ENCODE measurements at regions not wholly inside any gene's neighbourhood (a gene's known extent, or its start where the extent isn't known, plus 50 kb on each side); places are given as distances from the start of the nearest gene placed in this dataset.

DNA sequence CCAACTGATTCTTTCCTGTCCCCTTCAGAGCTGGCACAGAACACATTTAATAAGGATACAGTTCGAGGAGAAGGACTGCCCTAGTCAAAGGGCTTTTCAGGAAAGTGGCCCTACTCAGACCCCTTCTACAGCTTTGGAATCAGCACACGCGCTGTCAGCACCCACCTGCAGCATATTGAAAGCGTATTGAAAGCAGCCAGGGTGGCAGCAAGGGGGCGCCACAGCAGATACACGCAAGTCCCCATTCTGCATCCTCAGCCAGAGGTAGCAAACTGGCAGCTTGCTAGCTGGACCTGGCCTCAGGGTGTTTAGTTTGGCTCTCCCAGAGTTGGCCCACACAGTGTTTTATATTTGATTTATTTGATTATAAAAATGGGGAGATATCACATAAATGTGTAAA, 101.0 kb upstream of the NT5C1B start:
- Histone ChIP-seq H3K4me3 (no peak overlapping the region), H3K27ac (no peak overlapping the region), H3K27me3 (no peaks in the 10 kb centered on the region), H3K9me3 (no peaks in the 10 kb centered on the region), H3K4me1 (no peaks in the 10 kb centered on the region), H3K36me3 (no peaks in the 10 kb centered on the region)
- no CpG with 5 or more reads among the region's 6 CpGs for WGBS, 2 donors (ENCODE audit: low coverage in 1 of 2)
- TF ChIP-seq, protein P1, sequence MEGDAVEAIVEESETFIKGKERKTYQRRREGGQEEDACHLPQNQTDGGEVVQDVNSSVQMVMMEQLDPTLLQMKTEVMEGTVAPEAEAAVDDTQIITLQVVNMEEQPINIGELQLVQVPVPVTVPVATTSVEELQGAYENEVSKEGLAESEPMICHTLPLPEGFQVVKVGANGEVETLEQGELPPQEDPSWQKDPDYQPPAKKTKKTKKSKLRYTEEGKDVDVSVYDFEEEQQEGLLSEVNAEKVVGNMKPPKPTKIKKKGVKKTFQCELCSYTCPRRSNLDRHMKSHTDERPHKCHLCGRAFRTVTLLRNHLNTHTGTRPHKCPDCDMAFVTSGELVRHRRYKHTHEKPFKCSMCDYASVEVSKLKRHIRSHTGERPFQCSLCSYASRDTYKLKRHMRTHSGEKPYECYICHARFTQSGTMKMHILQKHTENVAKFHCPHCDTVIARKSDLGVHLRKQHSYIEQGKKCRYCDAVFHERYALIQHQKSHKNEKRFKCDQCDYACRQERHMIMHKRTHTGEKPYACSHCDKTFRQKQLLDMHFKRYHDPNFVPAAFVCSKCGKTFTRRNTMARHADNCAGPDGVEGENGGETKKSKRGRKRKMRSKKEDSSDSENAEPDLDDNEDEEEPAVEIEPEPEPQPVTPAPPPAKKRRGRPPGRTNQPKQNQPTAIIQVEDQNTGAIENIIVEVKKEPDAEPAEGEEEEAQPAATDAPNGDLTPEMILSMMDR (IDR thresholded peaks at IDR 0.05), result no peak
- ATAC-seq, result no peak

DNA sequence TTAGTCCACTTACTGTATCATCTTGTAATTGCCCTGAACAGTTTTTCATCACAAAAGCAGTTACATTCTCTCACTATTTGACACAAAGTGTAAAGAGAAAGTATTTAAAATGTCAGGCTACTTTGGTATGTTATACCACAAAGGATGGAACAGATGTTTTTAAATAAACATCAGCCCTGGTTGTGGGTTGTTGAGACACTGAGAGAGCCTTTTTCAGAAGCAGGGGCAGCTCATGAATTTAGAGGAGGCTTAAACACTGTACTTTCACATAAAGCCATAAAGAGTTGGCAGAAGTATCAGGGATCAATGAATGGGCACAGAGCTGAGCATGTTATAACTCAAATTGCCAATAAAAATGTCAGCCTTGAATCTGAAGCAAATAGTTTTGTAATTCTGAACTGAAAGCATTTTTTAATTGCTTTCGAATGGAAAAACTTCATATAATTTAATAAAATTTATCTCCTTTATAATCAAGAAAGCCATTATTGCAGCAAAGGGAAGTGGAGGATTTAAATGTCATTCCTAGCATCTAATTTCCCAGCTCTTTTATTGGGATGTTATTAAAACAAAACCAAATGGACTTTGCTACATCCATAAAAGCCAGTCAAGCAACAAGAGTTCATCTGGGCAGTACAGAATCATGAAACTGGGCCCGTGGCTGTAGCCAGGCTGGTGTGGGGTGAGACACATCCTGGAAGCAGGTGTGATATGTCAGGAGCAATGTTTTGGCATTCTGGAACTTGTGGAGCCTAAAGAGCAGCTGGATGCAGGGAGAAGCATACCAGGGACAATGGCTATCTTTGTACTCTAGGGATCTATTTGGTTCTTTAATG, 95.1 kb upstream of the NT5C1B start:
- no peak for ATAC-seq
- Histone ChIP-seq H3K27me3 (no peaks in the 10 kb centered on the region), H3K4me1 (no peaks in the 10 kb centered on the region), H3K27ac (no peak overlapping the region), H3K9me3 (no peaks in the 10 kb centered on the region), H3K36me3 (no peaks in the 10 kb centered on the region), H3K4me3 (no peak overlapping the region)
- 49 to 53% methylated on average over 2 of the region's 2 CpGs for WGBS, 2 donors (ENCODE audit: low coverage in 1 of 2)
- TF ChIP-seq POLR2AphosphoS5 (IDR thresholded peaks at IDR 0.05), result no peak
- TF ChIP-seq, protein P1 (IDR thresholded peaks at IDR 0.05), result no peak
- TF ChIP-seq EP300 (IDR thresholded peaks at IDR 0.05), result no peak
- TF ChIP-seq POLR2A (IDR thresholded peaks at IDR 0.05), result no peak

DNA sequence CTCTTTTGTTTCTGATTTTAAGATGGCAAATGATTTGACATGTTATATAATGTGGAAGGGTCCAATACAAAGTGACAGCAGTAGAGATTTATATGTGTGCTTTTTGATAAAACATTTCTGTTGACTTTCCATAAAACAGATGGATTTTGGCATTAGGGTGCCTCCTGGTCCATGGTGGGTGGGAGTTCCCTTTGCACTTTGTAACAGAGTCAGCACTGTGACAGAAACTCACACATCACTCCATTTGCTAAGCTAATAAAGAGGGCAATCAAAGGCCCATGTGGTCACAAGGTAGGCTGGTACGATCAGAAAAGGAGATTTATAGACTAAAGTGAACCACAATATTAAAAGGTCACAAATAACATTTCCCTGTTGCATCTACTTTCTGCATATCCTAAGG, 93.3 kb upstream of the NT5C1B start:
- Histone ChIP-seq H3K27ac (no peak overlapping the region), H3K4me1 (no peaks in the 10 kb centered on the region), H3K27me3 (no peaks in the 10 kb centered on the region), H3K4me3 (no peak overlapping the region), H3K9me3 (no peaks in the 10 kb centered on the region), H3K36me3 (no peaks in the 10 kb centered on the region)
- 88 to 92% methylated on average over 1 of the region's 1 CpG for WGBS, 2 donors (ENCODE audit: low coverage in 1 of 2)
- no peak for ATAC-seq
- TF ChIP-seq EP300 (IDR thresholded peaks at IDR 0.05), result no peak
- no peak for TF ChIP-seq POLR2AphosphoS5 (IDR thresholded peaks at IDR 0.05)
- no peak for TF ChIP-seq POLR2A (IDR thresholded peaks at IDR 0.05)
- TF ChIP-seq, protein P1 (IDR thresholded peaks at IDR 0.05), result no peak

- no peak overlapping the region for H3K27ac ChIP-seq
- H3K9me3 ChIP-seq, result peaks cover 0 to 15% (median 0%) of the 10 kb centered on the region in 3 donors
- H3K4me3 ChIP-seq, result no peak overlapping the region
- H3K4me1 ChIP-seq, result no peaks in the 10 kb centered on the region
- no peaks in the 10 kb centered on the region for H3K36me3 ChIP-seq
- ATAC-seq, result no peak
- H3K27me3 ChIP-seq, result no peaks in the 10 kb centered on the region
- 100% methylated on average over 1 of the region's 2 CpGs; no CpG with 5 or more reads in 1 of the 2 donors for WGBS, 2 donors (ENCODE audit: low coverage in 1 of 2)
- TF ChIP-seq POLR2AphosphoS5 (IDR thresholded peaks at IDR 0.05), result no peak
- no peak for TF ChIP-seq POLR2A (IDR thresholded peaks at IDR 0.05)
- TF ChIP-seq EP300 (IDR thresholded peaks at IDR 0.05), result no peak
- TF ChIP-seq, protein P1 (IDR thresholded peaks at IDR 0.05), result no peak
These were observed 87.9 kb upstream of the NT5C1B start for GRCh38 chr2:18677280-18677679.

DNA sequence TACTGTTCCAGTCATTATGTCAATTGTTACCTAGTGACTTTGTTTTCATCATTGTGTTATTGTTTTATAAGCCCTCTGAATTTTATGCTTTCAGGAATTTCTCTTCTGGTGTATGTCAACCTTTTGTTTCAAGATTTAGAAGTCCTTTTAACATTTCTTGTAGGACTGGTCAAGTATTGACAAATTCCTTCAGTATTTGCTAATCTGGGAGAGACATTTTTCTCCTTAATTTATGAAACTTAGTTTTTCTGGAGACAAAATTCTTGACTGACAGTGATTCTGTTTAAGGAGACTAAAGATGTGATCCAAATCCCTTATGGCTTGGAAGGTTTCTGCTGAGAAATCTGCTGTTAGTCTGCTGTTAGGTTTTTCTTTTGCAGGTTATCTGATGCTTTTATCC, 84.9 kb upstream of the NT5C1B start:
- ATAC-seq, result no peak
- H3K9me3 ChIP-seq, result peaks cover 0 to 15% (median 0%) of the 10 kb centered on the region in 3 donors
- H3K4me1 ChIP-seq, result no peaks in the 10 kb centered on the region
- no peaks in the 10 kb centered on the region for H3K27me3 ChIP-seq
- no peaks in the 10 kb centered on the region for H3K36me3 ChIP-seq
- no peak overlapping the region for H3K27ac ChIP-seq
- H3K4me3 ChIP-seq, result no peak overlapping the region
- TF ChIP-seq POLR2AphosphoS5 (IDR thresholded peaks at IDR 0.05) (no peak), EP300 (IDR thresholded peaks at IDR 0.05) (no peak), POLR2A (IDR thresholded peaks at IDR 0.05) (no peak)
- TF ChIP-seq, protein P1 (IDR thresholded peaks at IDR 0.05), result no peak

Measured in gastroesophageal sphincter (tissue), 4 donors.